HG03439 (cell line): ENCODE measurements at regions not wholly inside any gene's neighbourhood (a gene's known extent, or its start where the extent isn't known, plus 50 kb on each side); places are given as distances from the start of the nearest gene placed in this dataset.
"Not testable (repeated sequence)": the region's sequence is repeated elsewhere in the genome, so short reads cannot be mapped to it uniquely, and the experiment has no call there.

Experiments used
- ATAC-seq: cut with Tn5 transposase; IDR thresholded peaks from one replicate; pipeline ENCODE4 v1.9.1; 2021; ENCODE audit warnings: mild to moderate bottlenecking, moderate library complexity; ENCODE audit not compliant: unreplicated experiment

DNA sequence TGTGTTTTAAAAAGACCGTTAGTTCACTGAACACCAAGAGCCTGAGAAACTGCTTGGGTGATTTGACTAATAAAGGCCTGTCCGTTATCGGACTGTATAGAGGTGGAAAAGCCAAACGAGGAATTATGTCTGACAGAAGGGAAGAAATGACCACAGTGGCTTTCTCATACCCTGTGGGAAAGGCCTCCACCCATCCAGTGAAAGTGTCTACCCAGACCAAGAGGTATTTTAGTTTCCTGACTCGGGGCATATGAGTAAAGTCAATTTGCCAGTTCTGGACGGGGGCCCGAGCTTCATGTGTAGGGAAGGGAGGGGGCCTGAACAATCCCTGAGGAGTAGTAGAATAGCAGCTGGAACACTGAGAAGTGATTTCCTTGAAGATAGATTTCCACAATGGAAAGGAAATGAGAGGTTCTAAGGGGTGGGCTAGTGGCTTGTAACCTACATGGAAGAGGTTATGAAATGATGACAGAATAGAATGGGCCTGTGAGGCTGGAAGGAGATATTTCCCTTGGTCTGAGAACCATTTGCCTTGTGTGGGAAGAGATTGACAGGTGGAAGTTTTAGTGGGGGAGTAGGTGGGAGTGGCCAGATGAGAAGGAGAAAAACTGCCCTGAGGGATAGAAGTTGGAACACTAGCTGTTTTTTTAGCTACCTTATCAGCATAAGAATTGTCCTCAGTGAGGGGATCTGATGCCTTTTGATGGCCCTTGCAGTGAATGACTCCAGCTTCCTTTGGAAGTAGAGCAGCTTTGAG lies 106.4 kb upstream of the PPM1J start:
- ATAC-seq = not testable (repeated sequence)

GRCh38 chr1:112818990-112819689 lies 104.0 kb upstream of the PPM1J start:
- ATAC-seq = no peak

GRCh38 chr1:112817555-112818373 lies 102.6 kb upstream of the PPM1J start:
- no peak for ATAC-seq

GRCh38 chr1:112815376-112815775 lies 100.2 kb upstream of the PPM1J start:
- ATAC-seq = no peak

- not testable (repeated sequence) for ATAC-seq
Observed at GRCh38 chr1:112814645-112815044, 99.5 kb upstream of the PPM1J start.

- ATAC-seq = no peak
Observed at GRCh38 chr1:112808861-112809684, 93.9 kb upstream of the PPM1J start.

DNA sequence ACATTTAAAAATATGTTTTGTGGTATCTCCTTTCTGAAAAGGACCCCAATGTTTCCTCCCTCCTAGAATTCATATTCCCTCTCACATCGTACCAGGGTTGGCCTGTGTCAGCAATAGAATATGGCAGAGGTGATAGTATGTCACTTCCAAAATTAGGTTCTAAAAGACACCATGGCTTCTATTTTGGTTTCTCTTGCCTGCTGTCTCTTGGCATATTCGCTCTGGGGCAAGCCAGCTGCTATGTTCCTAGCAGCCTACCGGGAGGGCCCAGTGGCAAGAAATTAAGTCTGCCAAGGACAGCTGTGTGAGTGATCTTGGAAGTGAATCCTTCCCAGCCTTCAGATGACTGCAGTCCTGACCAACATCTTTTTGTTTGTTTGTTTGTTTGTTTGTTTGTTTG lies 92.9 kb upstream of the PPM1J start:
- ATAC-seq = no peak

GRCh38 chr1:112807117-112807516 lies 92.0 kb upstream of the PPM1J start:
- ATAC-seq = no peak

- no peak for ATAC-seq
Observed at GRCh38 chr1:112806090-112806642, 91.0 kb upstream of the PPM1J start.

GRCh38 chr1:112805155-112805853 lies 90.2 kb upstream of the PPM1J start:
- ATAC-seq = no peak

DNA sequence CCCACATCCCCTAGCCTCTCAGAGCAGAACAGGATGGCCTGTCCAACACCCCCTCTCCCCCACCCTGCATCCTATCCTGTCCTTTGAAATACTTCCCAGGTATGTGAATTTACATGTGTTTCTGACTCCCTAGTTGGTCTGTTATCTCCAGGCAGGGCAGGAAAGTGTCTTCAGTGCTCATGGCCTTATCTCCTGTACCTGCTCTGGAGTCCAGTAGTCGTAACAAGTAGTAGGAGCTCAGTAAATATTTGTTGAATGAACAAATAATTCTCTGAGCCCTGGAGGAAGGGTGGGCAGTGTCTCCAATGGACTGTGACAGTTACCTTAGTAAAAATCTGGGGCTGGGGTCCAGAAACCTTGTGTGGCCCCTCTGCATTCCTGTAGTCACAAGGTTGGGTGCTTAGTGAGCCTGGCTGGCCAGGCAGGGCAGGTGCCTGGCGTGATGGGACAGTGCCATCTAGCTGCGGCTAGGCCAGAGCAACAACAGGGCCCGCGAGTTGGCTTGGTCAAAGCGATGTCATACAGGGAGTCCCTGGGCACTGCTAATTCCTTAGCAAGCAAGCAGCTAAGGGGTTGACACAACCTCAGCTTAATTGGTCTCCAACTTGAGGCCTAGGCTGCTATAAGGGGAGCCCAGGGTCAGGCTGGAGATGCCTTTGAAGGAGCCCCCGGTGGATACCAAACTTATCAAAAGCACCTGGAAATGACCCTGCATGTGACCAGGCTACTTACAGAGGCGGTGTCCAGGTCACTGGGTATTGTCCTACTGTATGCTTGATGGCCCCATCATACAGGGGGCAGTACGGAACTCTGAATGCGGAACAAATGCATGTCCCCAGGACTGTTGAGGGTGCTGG lies 89.0 kb upstream of the PPM1J start:
- ATAC-seq = no peak

GRCh38 chr1:112800289-112800688 lies 85.2 kb upstream of the PPM1J start:
- no peak for ATAC-seq

- no peak for ATAC-seq
Observed at GRCh38 chr1:112798292-112798691, 83.2 kb upstream of the PPM1J start.

DNA sequence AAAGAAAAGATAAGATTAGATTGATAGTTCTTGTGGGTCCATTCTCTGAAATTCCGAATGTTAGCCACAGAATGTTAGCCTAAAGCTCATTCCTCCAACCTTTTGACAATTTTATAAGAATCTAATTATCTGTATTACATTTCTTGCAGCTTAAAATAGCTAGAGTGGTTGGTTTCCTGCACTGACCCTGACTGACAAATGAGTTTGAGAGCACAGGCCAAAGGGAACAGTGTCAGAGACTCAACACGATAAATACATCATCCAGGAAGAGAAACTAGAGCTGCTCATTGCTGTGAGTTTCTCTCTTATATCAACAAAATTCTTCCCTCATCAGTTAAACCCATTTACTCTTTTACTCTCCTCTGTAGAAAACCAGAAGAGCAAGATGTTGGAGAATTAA lies 82.1 kb upstream of the PPM1J start:
- ATAC-seq = no peak

GRCh38 chr1:112794654-112795239 lies 79.6 kb upstream of the PPM1J start:
- ATAC-seq = peak; percentile 54

DNA sequence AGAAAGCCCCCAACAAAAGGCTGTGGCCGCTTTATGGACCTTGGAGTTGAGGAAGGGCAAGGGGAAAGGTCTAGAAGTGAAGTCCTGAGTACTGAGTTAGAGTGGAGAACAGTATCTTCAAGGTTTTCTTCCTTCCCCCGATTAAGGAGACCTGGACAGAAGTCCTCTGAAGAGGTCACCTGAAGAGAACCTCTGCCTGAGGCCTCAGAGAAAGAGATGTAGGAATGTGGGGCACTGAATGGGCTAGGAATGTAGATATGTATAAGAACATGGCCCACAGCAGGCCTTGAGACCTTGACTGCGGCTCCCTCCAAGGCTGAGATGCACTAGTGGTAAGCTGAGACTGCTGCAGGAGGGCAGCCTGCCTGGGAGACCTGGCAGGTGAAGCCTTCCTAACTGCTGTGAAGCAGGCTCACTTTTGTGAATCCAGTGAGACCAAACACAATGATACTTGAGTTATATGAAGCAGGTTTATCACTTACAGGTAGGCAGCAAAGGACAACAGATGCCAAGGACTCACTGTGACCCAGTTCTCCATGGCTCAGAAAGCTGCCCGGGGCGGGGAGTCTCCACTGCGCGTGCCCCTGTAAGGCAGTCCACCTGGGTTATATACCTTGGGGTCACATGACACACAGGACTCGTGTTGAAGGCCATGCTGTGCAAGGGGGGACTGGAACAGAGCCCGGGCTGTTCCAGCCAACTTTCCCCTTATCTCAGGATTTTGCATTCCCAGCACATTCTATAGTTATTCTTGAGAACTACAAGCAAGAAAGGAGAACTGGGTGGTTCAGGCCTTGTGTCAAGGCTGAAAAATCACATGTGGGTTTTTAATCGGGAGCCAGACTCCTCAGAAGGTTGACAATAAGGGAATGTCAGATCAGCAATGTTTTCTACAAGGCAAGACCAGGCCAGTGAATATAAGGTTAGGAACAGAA lies 78.8 kb upstream of the PPM1J start:
- no peak for ATAC-seq

- no peak for ATAC-seq
Observed at GRCh38 chr1:112791723-112792104, 76.6 kb upstream of the PPM1J start.
